ENCODE measurements at regions not wholly inside any gene's neighbourhood (a gene's known extent, or its start where the extent isn't known, plus 50 kb on each side); places are given as distances from the start of the nearest gene placed in this dataset.
"Not testable (repeated sequence)": the region's sequence is repeated elsewhere in the genome, so short reads cannot be mapped to it uniquely, and the experiment has no call there.

DNA sequence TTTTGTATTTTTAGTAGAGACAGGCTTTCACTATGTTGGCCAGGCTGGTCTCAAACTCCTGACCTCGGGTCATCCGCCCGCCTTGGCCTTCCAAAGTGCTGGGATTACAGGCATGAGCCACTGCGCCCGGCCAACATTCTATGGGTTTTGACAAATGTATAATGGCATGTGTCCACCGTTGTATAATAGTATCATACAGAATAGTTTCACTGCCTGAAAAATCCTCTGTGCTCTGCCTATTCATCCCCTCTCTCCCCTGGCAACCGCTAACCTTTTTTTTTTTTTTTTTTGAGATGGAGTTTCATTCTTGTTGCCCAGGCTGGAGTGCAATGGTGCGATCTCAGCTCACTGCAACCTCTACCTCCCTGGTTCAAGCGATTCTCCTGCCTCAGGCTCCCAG, 67.7 kb downstream of the TMEM270 start:
- not testable (repeated sequence) for TF ChIP-seq CTCF, EZH2phosphoT487 (IDR thresholded peaks at IDR 0.05)
